Mesenchymal stem cell (in vitro differentiated cells and primary cell): ENCODE measurements at regions not wholly inside any gene's neighbourhood (a gene's known extent, or its start where the extent isn't known, plus 50 kb on each side); places are given as distances from the start of the nearest gene placed in this dataset.

Experiments used
- DNase-seq: peaks from one replicate; pipeline ENCODE4 v3.0.0-alpha.2; 2013
- H2AFZ ChIP-seq: one replicate; pipeline ENCODE4 v1.6.1; 2013; ENCODE audit warnings: low read depth, mild to moderate bottlenecking, control low read depth, inconsistent platforms, low read length, moderate library complexity
- H2AK5ac ChIP-seq: 2 replicates; pipeline ENCODE4 v1.6.1; 2013; ENCODE audit warnings: low read length, moderate library complexity, mild to moderate bottlenecking, inconsistent platforms; ENCODE audit not compliant: severe bottlenecking
- H2BK120ac ChIP-seq: one replicate; pipeline ENCODE4 v1.6.1; 2013; ENCODE audit warnings: low read depth, mild to moderate bottlenecking, inconsistent platforms, low read length, moderate library complexity
- H2BK12ac ChIP-seq, 2 experiments: one replicate each; pipeline ENCODE4 v1.6.1; 2013; ENCODE audit warnings: inconsistent platforms in 2 of 2, low read length in 2 of 2, mild to moderate bottlenecking in 2 of 2, moderate library complexity in 2 of 2, control low read depth in 1 of 2
- H2BK15ac ChIP-seq: one replicate; pipeline ENCODE4 v1.6.1; 2013; ENCODE audit warnings: mild to moderate bottlenecking, low read depth, inconsistent platforms; ENCODE audit not compliant: poor library complexity, severe bottlenecking
- H2BK5ac ChIP-seq: 2 replicates; pipeline ENCODE4 v1.6.1; 2013; ENCODE audit warnings: low read depth, mild to moderate bottlenecking, low read length, control low read depth, inconsistent platforms; ENCODE audit not compliant: poor library complexity, severe bottlenecking
- H3K14ac ChIP-seq, 2 experiments: one replicate each; pipeline ENCODE4 v1.6.1; 2013; ENCODE audit warnings: inconsistent platforms in 2 of 2, low read length in 2 of 2, control low read depth in 1 of 2, mild to moderate bottlenecking in 1 of 2, moderate library complexity in 1 of 2
- H3K18ac ChIP-seq, 2 experiments: one replicate each; pipeline ENCODE4 v1.6.1; 2013; ENCODE audit warnings: inconsistent platforms in 2 of 2, low read length in 2 of 2, control low read depth in 1 of 2, low read depth in 1 of 2, mild to moderate bottlenecking in 1 of 2
- H3K23ac ChIP-seq, 2 experiments: one replicate each; pipeline ENCODE4 v1.6.1; 2013; ENCODE audit warnings: inconsistent platforms in 2 of 2, low read length in 2 of 2, mild to moderate bottlenecking in 2 of 2, moderate library complexity in 2 of 2, control low read depth in 1 of 2
- H3K27ac ChIP-seq: 2 replicates; pipeline ENCODE4 v1.5.1; 2013; ENCODE audit warnings: mild to moderate bottlenecking, moderate library complexity, low read length, control low read depth, inconsistent platforms; ENCODE audit not compliant: poor library complexity, severe bottlenecking
- H3K27me3 ChIP-seq, 2 experiments: 2 replicates each; pipeline versions ENCODE4 v1.6.1 to v1.7.0; 2013; ENCODE audit warnings: low read length in 2 of 2, mild to moderate bottlenecking in 2 of 2, moderate library complexity in 2 of 2, control low read depth in 1 of 2, inconsistent platforms in 1 of 2; ENCODE audit not compliant: control insufficient read depth in 1 of 2, insufficient read depth in 1 of 2
- H3K36me3 ChIP-seq, 2 experiments: 2 replicates each; pipeline versions ENCODE4 v1.6.1 to v1.7.0; 2013; ENCODE audit warnings: low read length in 2 of 2, control low read depth in 1 of 2, inconsistent platforms in 1 of 2, low read depth in 1 of 2, mild to moderate bottlenecking in 1 of 2; ENCODE audit not compliant: insufficient read depth in 2 of 2, control insufficient read depth in 1 of 2
- H3K4ac ChIP-seq, 2 experiments: one replicate each; pipeline ENCODE4 v1.6.1; 2013; ENCODE audit warnings: inconsistent platforms in 2 of 2, low read length in 2 of 2, mild to moderate bottlenecking in 2 of 2, moderate library complexity in 2 of 2, control low read depth in 1 of 2, low read depth in 1 of 2
- H3K4me1 ChIP-seq: 2 replicates; pipeline ENCODE4 v1.6.1; 2013; ENCODE audit warnings: low read depth, low read length, control low read depth; ENCODE audit not compliant: control insufficient read depth, insufficient read depth
- H3K4me2 ChIP-seq: 2 replicates; pipeline ENCODE4 v1.6.1; 2013; ENCODE audit warnings: low read length, mild to moderate bottlenecking, inconsistent platforms; ENCODE audit not compliant: poor library complexity, severe bottlenecking
- H3K4me3 ChIP-seq, 2 experiments: 2 replicates each; pipeline versions ENCODE4 v1.5.1 to v1.7.0; 2013; ENCODE audit warnings: low read length in 2 of 2, mild to moderate bottlenecking in 2 of 2, control low read depth in 1 of 2, low read depth in 1 of 2; ENCODE audit not compliant: insufficient read depth in 1 of 2
- H3K79me1 ChIP-seq: replicated peaks from 2 replicates; pipeline ENCODE4 v1.6.1; 2013; ENCODE audit warnings: mild to moderate bottlenecking, control low read depth, low read length, inconsistent platforms; ENCODE audit not compliant: poor library complexity, severe bottlenecking
- H3K9ac ChIP-seq: 2 replicates; pipeline ENCODE4 v1.7.0; 2013; ENCODE audit warnings: mild to moderate bottlenecking, low read length, moderate library complexity
- H3K9me3 ChIP-seq: 2 replicates; pipeline ENCODE4 v1.7.0; 2013; ENCODE audit warnings: mild to moderate bottlenecking, low read length; ENCODE audit not compliant: control insufficient read depth
- H4K8ac ChIP-seq: one replicate; pipeline ENCODE4 v1.6.1; 2013; ENCODE audit warnings: inconsistent platforms, mild to moderate bottlenecking, low read length, moderate library complexity
- H4K91ac ChIP-seq: one replicate; pipeline ENCODE4 v1.6.1; 2013; ENCODE audit warnings: mild to moderate bottlenecking, low read length, inconsistent platforms
- WGBS: methylation state at CpG from one replicate; pipeline ENCODE4 v1.1.7; 2013; ENCODE audit warnings: mixed read lengths; 5-methylcytosine and 5-hydroxymethylcytosine counted together

DNA sequence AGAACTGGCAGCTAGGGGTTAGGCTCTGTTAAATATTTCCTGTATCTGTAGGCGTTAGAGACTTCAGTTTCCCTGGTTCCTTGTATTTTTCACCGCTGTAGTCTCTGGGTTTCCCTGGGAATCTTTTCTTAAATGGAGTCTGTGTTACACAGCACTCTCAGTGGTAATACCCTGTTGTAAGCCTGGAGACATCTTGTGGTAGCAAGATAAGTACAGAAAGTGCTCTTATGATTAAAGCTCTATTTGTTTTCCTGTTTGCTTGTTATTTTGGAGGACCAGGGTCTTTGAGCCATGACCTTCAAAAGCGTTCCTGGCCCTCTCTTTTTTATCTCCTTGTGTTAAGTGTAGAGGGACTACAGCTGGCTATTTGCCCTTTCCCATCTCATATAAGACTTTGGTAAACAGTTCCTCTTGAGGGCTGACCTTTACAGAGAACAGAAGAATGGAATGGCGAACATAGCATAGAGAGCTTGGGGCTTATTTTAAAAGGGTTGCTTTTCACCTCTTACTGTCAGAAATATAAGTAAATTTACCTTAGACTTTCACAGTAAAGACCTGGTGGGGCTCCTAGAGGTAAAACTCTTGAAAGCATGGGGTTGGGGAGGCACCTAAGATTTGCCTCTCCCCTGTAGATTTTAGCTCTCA, 782.5 kb downstream of the FAT4 start:
- H3K9me3 ChIP-seq = peaks cover 5% of the 10 kb centered on the region
- no peak overlapping the region for H3K23ac ChIP-seq
- no peak overlapping the region for H4K91ac ChIP-seq
- no peaks in the 10 kb centered on the region for H3K27me3 ChIP-seq
- H3K4me3 ChIP-seq = no peak overlapping the region
- H2BK5ac ChIP-seq = no peak overlapping the region
- no peak overlapping the region for H3K9ac ChIP-seq
- H2AK5ac ChIP-seq = no peak overlapping the region
- H3K14ac ChIP-seq = no peak overlapping the region
- no peak overlapping the region for H3K4ac ChIP-seq
- no peak overlapping the region for H4K8ac ChIP-seq
- no peaks in the 10 kb centered on the region for H3K79me1 ChIP-seq
- H3K4me2 ChIP-seq = no peak overlapping the region
- no peak overlapping the region for H2BK12ac ChIP-seq
- H3K27ac ChIP-seq = no peak overlapping the region
- no peaks in the 10 kb centered on the region for H3K36me3 ChIP-seq
- no peak for DNase-seq
- H3K4me1 ChIP-seq = no peaks in the 10 kb centered on the region
- no peak overlapping the region for H2AFZ ChIP-seq
- WGBS = 79% methylated on average over 3 of the region's 4 CpGs
- H2BK120ac ChIP-seq = no peak overlapping the region
- no peak overlapping the region for H2BK15ac ChIP-seq
- peak overlapping the region in 1 of 2 experiments; percentile 54 for H3K18ac ChIP-seq

DNA sequence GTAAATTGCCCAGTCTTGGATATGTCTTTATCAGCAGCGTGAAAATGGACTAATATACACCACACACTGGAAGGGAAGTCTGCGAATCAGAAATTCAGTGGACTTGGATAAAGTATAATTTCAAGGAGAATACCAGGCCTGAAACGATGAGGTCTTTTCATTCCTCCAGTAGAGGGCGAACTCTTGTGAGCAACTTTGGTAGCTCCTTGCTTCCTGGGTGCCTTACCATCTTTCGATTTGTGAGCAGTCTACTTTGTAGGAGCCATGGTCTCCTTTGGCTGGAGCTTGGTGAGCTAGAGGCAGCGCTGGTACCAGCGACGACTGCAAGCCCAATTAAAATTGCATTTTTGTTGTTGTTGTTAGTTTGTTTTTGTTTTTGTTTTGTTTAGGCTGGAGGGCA, 791.9 kb downstream of the FAT4 start:
- H3K4me3 ChIP-seq = no peak overlapping the region
- no peak overlapping the region for H3K4ac ChIP-seq
- H3K27me3 ChIP-seq = no peaks in the 10 kb centered on the region
- H4K8ac ChIP-seq = no peak overlapping the region
- no peak overlapping the region for H2AFZ ChIP-seq
- H2BK15ac ChIP-seq = no peak overlapping the region
- no peak overlapping the region for H3K4me2 ChIP-seq
- 93% methylated on average over 7 of the region's 8 CpGs for WGBS
- peaks cover 30% of the 10 kb centered on the region for H3K9me3 ChIP-seq
- H2BK12ac ChIP-seq = no peak overlapping the region
- no peak overlapping the region for H3K14ac ChIP-seq
- no peak overlapping the region for H2BK120ac ChIP-seq
- no peak overlapping the region for H4K91ac ChIP-seq
- H2AK5ac ChIP-seq = no peak overlapping the region
- H3K79me1 ChIP-seq = no peaks in the 10 kb centered on the region
- no peak overlapping the region for H3K27ac ChIP-seq
- no peak overlapping the region for H3K23ac ChIP-seq
- no peak overlapping the region for H3K9ac ChIP-seq
- H3K4me1 ChIP-seq = no peaks in the 10 kb centered on the region
- H3K36me3 ChIP-seq = no peaks in the 10 kb centered on the region
- H3K18ac ChIP-seq = no peak overlapping the region
- DNase-seq = no peak
- no peak overlapping the region for H2BK5ac ChIP-seq

GRCh38 chr4:126109836-126110235, 795.1 kb downstream of the FAT4 start:
- Histone ChIP-seq H4K91ac (no peak overlapping the region), H4K8ac (no peak overlapping the region), H3K4me3 (no peak overlapping the region), H2BK12ac (no peak overlapping the region), H3K9ac (no peak overlapping the region), H3K4ac (no peak overlapping the region), H2BK5ac (no peak overlapping the region), H2BK15ac (no peak overlapping the region), H3K23ac (no peak overlapping the region), H2BK120ac (no peak overlapping the region), H2AFZ (no peak overlapping the region), H3K18ac (no peak overlapping the region), H3K14ac (no peak overlapping the region), H3K27me3 (no peaks in the 10 kb centered on the region), H3K79me1 (no peaks in the 10 kb centered on the region), H3K4me2 (no peak overlapping the region), H3K9me3 (peaks cover 46% of the 10 kb centered on the region), H3K4me1 (no peaks in the 10 kb centered on the region), H3K36me3 (no peaks in the 10 kb centered on the region), H3K27ac (no peak overlapping the region), H2AK5ac (no peak overlapping the region)
- DNase-seq = no peak
- WGBS = 100% methylated on average over 2 of the region's 2 CpGs

- H3K23ac ChIP-seq = no peak overlapping the region
- no peaks in the 10 kb centered on the region for H3K36me3 ChIP-seq
- H2AFZ ChIP-seq = no peak overlapping the region
- no peak overlapping the region for H2BK12ac ChIP-seq
- no peak overlapping the region for H3K4ac ChIP-seq
- H3K9ac ChIP-seq = no peak overlapping the region
- H3K4me3 ChIP-seq = no peak overlapping the region
- WGBS = no CpG with 5 or more reads among the region's 1 CpG
- H3K27ac ChIP-seq = no peak overlapping the region
- H3K4me2 ChIP-seq = no peak overlapping the region
- no peak overlapping the region for H3K14ac ChIP-seq
- H4K91ac ChIP-seq = no peak overlapping the region
- H4K8ac ChIP-seq = no peak overlapping the region
- no peak overlapping the region for H2BK120ac ChIP-seq
- no peaks in the 10 kb centered on the region for H3K79me1 ChIP-seq
- H3K18ac ChIP-seq = no peak overlapping the region
- peaks cover 65% of the 10 kb centered on the region for H3K9me3 ChIP-seq
- H2BK15ac ChIP-seq = no peak overlapping the region
- H2BK5ac ChIP-seq = no peak overlapping the region
- DNase-seq = no peak
- no peak overlapping the region for H2AK5ac ChIP-seq
- no peaks in the 10 kb centered on the region for H3K27me3 ChIP-seq
- H3K4me1 ChIP-seq = no peaks in the 10 kb centered on the region
Measured at GRCh38 chr4:126113058-126113457, 798.3 kb downstream of the FAT4 start.
